ENCODE measurements at regions not wholly inside any gene's neighbourhood (a gene's known extent, or its start where the extent isn't known, plus 50 kb on each side); places are given as distances from the start of the nearest gene placed in this dataset.

DNA sequence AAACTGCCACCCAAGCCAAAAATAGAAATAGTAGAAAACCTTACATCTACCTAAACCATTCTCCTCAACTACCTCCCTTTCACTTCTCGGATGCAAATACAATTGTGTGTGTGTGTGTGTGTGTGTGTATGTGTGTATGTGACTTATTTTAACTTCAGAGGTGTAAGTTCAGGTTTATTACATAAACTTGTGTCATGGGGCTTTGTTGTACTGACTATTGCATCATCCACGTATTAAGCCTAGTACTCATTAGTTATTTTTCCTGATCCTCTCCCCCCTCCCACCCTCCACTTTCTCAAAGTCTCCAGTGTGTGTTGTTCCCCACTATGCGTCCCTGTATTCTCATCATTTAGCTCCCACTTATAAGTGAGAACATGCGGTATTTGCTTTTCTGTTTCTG lies 592.5 kb upstream of the ATP2B1 start:
- no peak for DNase-seq

DNA sequence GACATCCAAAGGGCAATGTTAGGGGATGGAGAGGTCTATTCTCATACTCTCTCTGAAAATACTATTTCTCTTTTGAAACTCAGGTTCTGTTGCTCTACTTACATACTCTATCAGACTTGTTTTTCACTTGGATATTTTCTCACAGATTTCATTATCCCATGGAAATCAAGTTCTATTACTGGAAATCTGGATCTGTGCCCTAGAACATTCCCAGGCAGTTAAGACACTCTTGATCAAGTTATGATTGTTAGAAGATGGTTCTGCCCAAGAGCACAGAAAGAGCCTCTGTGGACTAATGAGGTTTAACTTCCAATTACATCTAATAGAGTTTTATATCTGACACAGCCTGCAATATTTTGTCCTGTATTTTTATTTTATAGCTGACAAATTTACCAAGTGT lies 591.0 kb upstream of the ATP2B1 start:
- no peak for DNase-seq

DNA sequence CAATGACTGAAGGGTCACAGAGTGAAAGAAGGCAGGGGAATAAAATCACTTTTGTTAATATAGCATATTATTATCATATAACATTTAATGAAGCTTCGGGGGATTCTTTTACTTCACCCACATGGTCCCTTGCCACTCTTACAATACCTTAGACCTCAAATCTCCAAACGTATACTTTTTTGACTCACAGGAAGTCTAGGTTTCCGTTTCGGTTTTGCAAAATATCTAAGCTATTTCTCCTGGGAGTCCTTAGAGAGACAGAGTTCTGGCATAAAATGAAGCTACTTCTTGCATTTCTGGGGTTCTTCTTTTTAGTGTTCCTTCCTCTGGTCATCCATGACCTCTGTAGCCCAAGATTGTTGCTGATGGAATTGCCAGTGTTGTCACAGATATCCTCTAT lies 590.5 kb upstream of the ATP2B1 start:
- DNase-seq: no peak

DNA sequence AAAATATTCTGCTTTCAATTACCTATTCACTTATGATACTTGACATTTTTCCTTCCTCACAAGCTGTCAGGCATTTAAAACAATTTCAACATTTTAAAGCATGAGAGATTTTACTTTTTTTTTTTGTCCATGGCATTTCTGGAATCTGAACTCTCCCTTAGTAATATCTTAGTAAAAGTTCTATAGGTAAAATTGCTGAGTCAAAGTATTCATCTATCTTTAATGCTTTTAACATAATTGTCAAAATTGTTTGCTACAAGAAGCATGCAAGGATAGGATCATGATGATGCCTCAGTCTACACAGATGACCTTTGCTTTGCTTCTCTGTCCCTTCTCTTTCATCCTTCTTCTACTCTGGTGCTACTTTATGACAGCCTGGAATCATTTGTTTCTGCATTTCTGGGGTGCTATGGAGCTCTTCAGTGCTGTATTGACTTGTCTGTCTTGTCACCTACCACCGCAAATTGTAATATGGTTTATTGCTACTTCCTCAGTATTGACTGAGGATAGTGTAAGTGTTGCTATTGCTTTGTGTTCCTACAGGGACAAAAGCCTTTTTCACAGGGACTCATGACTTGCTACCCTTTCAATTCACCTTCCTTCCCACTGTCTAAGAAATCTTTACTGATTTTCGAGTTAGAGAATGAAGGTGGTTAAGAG lies 589.8 kb upstream of the ATP2B1 start:
- no peak for DNase-seq

- DNase-seq: no peak
Observed at GRCh38 chr12:90295858-90296257, 587.2 kb upstream of the ATP2B1 start.

DNA sequence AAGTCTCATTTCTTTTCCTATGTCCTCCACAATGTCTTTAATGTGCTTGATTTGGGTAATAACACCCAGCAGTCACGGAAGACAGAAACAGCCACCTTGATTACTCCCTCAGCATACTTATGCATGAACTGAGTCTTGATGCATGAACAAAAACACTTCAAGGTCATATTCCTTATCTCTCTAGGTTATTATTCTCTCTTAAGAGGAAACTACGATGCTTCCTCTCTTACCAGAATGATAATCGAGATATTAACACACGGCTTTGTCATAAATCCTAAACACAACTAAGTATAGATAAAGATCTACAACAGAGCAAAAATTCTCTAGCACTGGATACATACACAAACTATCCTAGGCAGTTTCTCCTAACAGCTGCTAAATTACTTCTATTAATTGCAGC lies 583.5 kb upstream of the ATP2B1 start:
- DNase-seq: no peak

- DNase-seq: no peak
Observed at GRCh38 chr12:90290980-90291975, 582.6 kb upstream of the ATP2B1 start.

- no peak for DNase-seq
Observed at GRCh38 chr12:90287585-90287984, 578.9 kb upstream of the ATP2B1 start.

- DNase-seq: no peak
Observed at GRCh38 chr12:90281154-90281868, 572.7 kb upstream of the ATP2B1 start.

- no peak for DNase-seq
Observed at GRCh38 chr12:90280564-90281058, 572.0 kb upstream of the ATP2B1 start.

DNA sequence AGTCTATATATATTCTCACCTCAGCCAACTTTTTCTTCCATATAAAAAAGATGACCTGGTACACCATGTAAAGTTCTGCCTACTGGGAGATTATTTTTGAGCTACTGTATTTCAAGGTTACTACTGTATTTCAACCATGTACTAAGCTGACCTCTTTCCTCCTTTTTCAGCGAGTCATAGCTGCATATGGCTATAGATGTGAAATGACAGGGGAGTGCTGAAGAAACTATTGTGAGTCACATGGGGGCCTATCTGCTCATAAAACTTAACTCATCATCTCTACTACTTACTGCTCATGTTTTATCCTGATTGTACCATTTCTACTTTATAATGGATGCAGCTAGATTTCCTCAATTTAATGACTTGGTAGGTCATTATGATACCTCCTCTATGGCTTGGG lies 571.4 kb upstream of the ATP2B1 start:
- DNase-seq: no peak

DNA sequence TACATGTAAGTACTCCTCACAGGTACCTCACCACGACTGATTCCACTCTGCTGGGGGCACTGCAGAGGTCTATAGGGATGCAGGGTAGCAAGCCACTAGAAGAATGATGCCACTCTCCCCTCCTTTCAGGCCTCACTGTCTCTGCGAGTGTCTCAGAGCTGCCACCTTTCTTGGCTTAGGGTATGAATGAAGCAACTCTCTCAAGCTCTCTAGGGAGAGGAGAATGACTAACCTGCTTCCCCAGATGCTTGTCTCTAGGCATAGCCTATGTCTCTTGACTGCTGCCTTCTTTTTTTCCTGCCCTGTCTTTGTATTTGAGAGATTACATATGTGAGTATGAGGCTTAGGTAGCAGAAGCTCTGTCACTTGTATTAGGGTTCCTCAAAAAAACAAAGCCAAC lies 566.5 kb upstream of the ATP2B1 start:
- DNase-seq: no peak

DNA sequence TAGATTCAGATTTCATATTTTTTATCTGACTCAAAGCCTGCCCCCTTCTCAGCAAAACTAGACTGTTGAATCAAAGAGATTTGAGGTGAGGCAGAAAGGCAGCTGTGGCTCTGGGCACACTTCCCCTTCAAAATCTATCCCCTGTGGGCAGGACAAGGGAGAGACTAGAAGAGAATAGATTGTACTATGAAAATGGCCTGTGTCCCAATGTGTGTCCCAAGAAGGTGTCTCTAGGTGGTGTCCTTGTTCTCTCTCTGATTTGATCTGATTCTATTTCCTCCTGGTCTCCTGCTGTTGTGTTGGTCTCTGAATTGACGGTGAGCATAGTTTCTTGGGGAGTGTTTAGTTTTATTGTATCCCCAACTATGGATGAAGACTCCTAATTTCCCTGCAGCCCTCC lies 565.8 kb upstream of the ATP2B1 start:
- no peak for DNase-seq

- DNase-seq: no peak
Observed at GRCh38 chr12:90268574-90268973, 559.9 kb upstream of the ATP2B1 start.

- no peak for DNase-seq
Observed at GRCh38 chr12:90262251-90262650, 553.6 kb upstream of the ATP2B1 start.

DNA sequence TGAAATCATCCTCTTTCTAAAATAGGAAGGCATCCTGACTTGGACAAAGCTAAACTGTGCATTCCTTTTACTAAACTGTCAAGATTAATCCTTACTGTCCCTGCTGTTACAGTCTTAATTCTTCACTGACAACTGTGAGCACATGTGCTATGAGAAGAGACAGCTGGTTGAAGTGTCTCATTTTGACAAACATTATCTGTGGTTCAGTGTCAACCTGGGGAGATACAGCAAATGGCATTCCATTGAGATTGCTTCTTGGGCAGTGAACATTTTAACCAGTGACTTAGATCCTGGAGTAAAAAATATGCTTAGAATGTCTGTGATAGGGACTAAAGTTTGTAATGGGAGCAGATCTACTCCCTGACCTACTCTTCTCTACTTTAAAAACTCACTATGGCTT lies 552.6 kb upstream of the ATP2B1 start:
- no peak for DNase-seq

DNA sequence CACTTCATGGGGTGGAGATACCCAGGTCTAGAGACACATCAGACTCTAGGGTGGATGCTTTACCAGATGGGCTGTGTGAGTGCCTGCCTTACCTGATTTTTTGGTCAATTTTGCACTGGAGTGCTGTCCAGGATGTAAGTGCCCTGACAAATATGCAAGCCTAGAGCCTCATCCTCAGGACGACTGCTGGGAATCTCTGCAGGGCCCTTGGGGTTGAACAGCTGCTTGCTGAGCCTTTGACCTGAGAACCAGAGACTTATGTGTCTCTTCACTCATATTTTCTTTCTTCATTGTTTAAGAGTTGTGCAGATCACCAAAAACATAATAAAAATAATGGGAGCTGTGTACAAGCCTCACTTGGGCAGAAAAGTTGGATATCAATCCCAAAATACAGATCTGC lies 551.5 kb upstream of the ATP2B1 start:
- DNase-seq: no peak

DNA sequence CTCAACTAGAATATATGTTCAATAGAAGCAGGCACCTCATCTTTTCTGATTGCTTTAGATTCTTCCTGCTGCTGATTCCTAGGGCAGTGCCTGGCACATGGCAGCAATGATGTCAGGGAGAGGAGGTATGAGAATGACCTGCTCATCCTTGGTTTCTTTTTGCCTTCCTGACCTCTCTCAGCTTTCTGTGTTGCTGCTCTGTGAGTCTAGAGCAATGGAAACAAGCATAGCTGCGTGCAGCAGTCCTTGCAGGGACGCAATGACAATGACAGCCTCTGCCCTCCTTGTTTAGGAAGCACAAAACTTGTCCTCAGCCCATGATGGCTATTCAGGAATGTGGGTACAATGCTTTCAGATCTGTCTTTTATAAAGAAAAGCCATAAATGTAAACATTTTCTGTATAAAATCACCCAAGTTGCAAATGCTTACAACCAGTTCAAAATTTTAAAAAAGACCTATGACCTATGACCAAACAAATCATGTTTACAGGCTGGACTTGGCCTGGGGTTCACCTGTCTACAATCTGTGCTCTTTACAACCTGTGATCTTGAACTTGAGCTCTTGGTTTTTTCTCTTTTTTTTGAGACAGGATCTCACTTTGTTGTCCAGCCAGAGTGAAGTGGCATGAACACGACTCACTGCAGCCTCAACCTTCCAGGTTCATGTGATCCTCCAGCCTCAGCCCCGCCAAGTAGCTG lies 549.4 kb upstream of the ATP2B1 start:
- DNase-seq: no peak

DNA sequence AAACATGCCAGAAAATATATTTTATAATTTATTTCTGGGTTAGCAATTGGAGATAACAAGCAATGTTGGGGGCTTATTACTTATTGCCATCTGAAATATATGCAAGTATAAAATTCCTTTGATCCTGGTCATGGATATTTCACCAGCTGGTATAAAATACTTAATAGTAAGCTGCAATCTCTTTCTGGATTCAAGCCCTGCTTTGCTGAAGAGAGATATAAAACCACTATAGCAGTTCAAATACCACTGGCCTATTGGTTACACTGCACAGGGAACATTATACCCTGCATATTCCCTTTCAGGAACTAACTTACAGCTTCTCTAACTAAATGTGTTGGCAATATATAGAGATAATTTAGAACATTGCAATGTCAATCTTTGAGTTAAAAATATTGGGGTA lies 546.2 kb upstream of the ATP2B1 start:
- DNase-seq: no peak

DNA sequence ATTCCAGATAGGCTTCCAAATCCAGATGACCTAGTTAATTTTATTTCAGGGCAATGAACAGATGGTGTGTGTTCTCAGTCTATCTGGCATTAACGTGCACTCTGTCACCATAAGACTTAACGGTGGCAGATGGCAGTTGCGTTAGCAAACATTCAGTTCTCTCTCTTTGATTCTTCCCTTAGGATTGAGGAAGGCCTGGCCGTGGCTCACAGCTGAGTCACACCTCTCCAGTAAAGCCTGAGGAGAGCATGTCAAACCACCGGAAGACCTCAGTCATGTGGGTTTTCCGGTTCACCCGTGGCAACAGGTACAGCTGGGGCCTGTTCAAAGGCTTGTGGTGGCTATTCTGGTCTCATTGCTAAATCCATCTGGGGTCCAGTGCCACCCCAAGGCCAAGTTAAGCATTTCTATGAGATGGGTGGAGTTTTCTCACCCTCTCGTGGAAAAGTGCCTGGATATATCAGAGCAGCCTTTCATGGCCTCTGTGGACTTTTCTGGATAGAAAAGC lies 545.1 kb upstream of the ATP2B1 start:
- DNase-seq: peak; percentile 89 to 90

- no peak for DNase-seq
Observed at GRCh38 chr12:90253136-90253535, 544.5 kb upstream of the ATP2B1 start.

DNA sequence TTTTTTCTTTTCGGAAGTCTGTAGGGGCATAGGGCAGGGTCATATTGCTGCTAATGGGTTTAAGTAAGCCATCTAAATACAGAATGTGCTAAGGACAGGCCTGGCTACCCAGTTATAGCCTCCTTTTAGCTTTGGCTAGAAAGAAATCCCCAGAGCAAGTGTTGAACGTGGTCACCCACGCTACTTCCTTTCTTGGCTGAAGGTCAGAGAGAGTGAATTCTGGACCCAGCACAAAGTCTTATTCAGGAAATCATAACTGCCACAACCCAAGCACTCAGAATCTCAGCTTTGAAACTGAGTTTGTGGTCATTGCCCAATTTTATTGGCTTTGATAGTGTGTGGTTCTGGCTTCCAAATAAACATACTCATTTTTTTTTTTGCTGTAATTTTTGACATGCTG lies 542.1 kb upstream of the ATP2B1 start:
- no peak for DNase-seq

DNA sequence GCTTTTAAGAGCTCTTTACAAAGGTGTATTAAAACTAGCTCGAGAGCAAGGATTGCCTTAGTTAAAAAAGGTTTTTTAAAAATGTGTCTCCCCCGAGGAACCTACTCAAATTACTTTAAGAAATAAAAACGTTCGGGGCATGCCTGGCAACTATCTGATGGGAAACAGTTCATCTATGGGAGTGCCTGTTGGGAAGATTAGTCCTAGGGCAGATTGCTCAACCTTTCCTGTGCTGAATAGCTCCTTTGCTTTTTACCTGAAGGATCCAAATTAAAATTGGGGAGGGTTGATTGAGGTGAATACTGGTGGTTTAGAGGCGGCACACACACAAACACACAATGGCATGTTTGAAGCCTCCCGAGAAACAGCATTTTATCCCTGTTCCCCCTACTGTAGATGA lies 541.4 kb upstream of the ATP2B1 start:
- DNase-seq: no peak

Measured in cerebellar nuclear complex (tissue), 1 donor.